Neural crest cell (in vitro differentiated cells): ENCODE measurements at regions not wholly inside any gene's neighbourhood (a gene's known extent, or its start where the extent isn't known, plus 50 kb on each side); places are given as distances from the start of the nearest gene placed in this dataset.

ENCODE experiments used
- DNase-seq: peaks from one replicate; pipeline ENCODE4 v3.0.0; 2021; ENCODE audit warnings: low read depth, mixed read lengths, low spot score
- H3K27ac Mint-ChIP-seq: one replicate; pipeline ENCODE4 v1.8.0; 2021; ENCODE audit warnings: mild to moderate bottlenecking, mixed read lengths; ENCODE audit not compliant: unreplicated experiment
- H3K27me3 Mint-ChIP-seq: 2 replicates; pipeline ENCODE4 v1.8.0; 2021; ENCODE audit warnings: low read depth, mild to moderate bottlenecking, mixed read lengths
- H3K36me3 Mint-ChIP-seq: 2 replicates; pipeline ENCODE4 v1.8.0; 2021; ENCODE audit warnings: low read depth, mild to moderate bottlenecking, mixed read lengths
- H3K4me1 Mint-ChIP-seq: 2 replicates; pipeline ENCODE4 v1.8.0; 2021; ENCODE audit warnings: mixed read lengths
- H3K4me3 Mint-ChIP-seq: one replicate; pipeline ENCODE4 v1.8.0; 2021; ENCODE audit warnings: mild to moderate bottlenecking, mixed read lengths
- H3K9me3 Mint-ChIP-seq: 2 replicates; pipeline ENCODE4 v1.8.0; 2021; ENCODE audit warnings: mixed read lengths
- CTCF ChIP-seq: fragments of 200-600 bp; sonication (generic); conservative IDR thresholded peaks from 2 replicates; pipeline ENCODE4 v1.5.0; 2021; ENCODE audit warnings: antibody characterized with exemption, mild to moderate bottlenecking

GRCh38 chr3:144073698-144074097, 102.1 kb downstream of the DIPK2A start:
- Mint-ChIP-seq H3K9me3 (peaks cover 6% of the 10 kb centered on the region), H3K36me3 (peaks cover 7% of the 10 kb centered on the region), H3K4me3 (no peak overlapping the region), H3K27ac (no peak overlapping the region), H3K27me3 (no peaks in the 10 kb centered on the region), H3K4me1 (no peaks in the 10 kb centered on the region)
- TF ChIP-seq CTCF = no peak
- DNase-seq = no peak

GRCh38 chr3:144079634-144080033, 108.0 kb downstream of the DIPK2A start:
- no peak for TF ChIP-seq CTCF
- Mint-ChIP-seq H3K4me1 (no peaks in the 10 kb centered on the region), H3K27me3 (no peaks in the 10 kb centered on the region), H3K36me3 (no peaks in the 10 kb centered on the region), H3K4me3 (no peak overlapping the region), H3K9me3 (no peaks in the 10 kb centered on the region), H3K27ac (no peak overlapping the region)
- DNase-seq = no peak

- Mint-ChIP-seq H3K4me3 (no peak overlapping the region), H3K27ac (no peak overlapping the region), H3K27me3 (no peaks in the 10 kb centered on the region), H3K9me3 (no peaks in the 10 kb centered on the region), H3K4me1 (no peaks in the 10 kb centered on the region), H3K36me3 (no peaks in the 10 kb centered on the region)
- DNase-seq = no peak
- no peak for TF ChIP-seq CTCF
Measured at GRCh38 chr3:144084929-144085328, 113.3 kb downstream of the DIPK2A start.

- Mint-ChIP-seq H3K27ac (no peak overlapping the region), H3K9me3 (no peaks in the 10 kb centered on the region), H3K4me3 (no peak overlapping the region), H3K4me1 (no peaks in the 10 kb centered on the region), H3K27me3 (no peaks in the 10 kb centered on the region), H3K36me3 (no peaks in the 10 kb centered on the region)
- DNase-seq = no peak
- no peak for TF ChIP-seq CTCF
Measured at GRCh38 chr3:144085964-144086363, 114.3 kb downstream of the DIPK2A start.

- no peak for DNase-seq
- H3K27me3 Mint-ChIP-seq = no peaks in the 10 kb centered on the region
- peaks cover 3% of the 10 kb centered on the region for H3K36me3 Mint-ChIP-seq
- no peak overlapping the region for H3K4me3 Mint-ChIP-seq
- TF ChIP-seq CTCF = no peak
- no peak overlapping the region for H3K27ac Mint-ChIP-seq
- peaks cover 8% of the 10 kb centered on the region for H3K9me3 Mint-ChIP-seq
- no peaks in the 10 kb centered on the region for H3K4me1 Mint-ChIP-seq
Measured at GRCh38 chr3:144096016-144096415, 124.4 kb downstream of the DIPK2A start.

GRCh38 chr3:144097163-144097562, 125.5 kb downstream of the DIPK2A start:
- TF ChIP-seq CTCF = no peak
- H3K4me1 Mint-ChIP-seq = no peaks in the 10 kb centered on the region
- H3K4me3 Mint-ChIP-seq = no peak overlapping the region
- H3K27me3 Mint-ChIP-seq = no peaks in the 10 kb centered on the region
- peaks cover 8% of the 10 kb centered on the region for H3K9me3 Mint-ChIP-seq
- DNase-seq = no peak
- H3K27ac Mint-ChIP-seq = no peak overlapping the region
- H3K36me3 Mint-ChIP-seq = peaks cover 3% of the 10 kb centered on the region
